GM18507 (cell line): ENCODE measurements at regions not wholly inside any gene's neighbourhood (a gene's known extent, or its start where the extent isn't known, plus 50 kb on each side); places are given as distances from the start of the nearest gene placed in this dataset.

Experiments used
- DNase-seq: peaks from one replicate; pipeline ENCODE4 v3.0.0; 2011; ENCODE audit warnings: low read depth; ENCODE audit not compliant: insufficient read length; ENCODE audit errors: extremely low spot score
- FAIRE-seq: peaks from 2 replicates; lab custom pipeline; 2011; peaks lifted over from hg19 to GRCh38; lab: Jason Lieb, UNC

- FAIRE-seq (no peak), DNase-seq (no peak)
These were observed 59.9 kb upstream of the SOX4 start for GRCh38 chr6:21533678-21534077.

- no peak for FAIRE-seq
- DNase-seq: no peak
These were observed 57.2 kb upstream of the SOX4 start for GRCh38 chr6:21536280-21536766.

GRCh38 chr6:21537637-21538036 lies 55.9 kb upstream of the SOX4 start:
- no peak for FAIRE-seq
- DNase-seq: no peak

GRCh38 chr6:21538186-21538798 lies 55.3 kb upstream of the SOX4 start:
- peak; percentile 47 for FAIRE-seq
- DNase-seq: no peak

- FAIRE-seq (no peak), DNase-seq (no peak)
These were observed 53.9 kb upstream of the SOX4 start for GRCh38 chr6:21539621-21540100.
